CD4-positive, alpha-beta T cell (primary cell): ENCODE measurements at regions not wholly inside any gene's neighbourhood (a gene's known extent, or its start where the extent isn't known, plus 50 kb on each side); places are given as distances from the start of the nearest gene placed in this dataset.

Source experiments
- ATAC-seq: fragments of 200-7000 bp; cut with Tn5 transposase; one replicate; pipeline ENCODE4 v1.10.0; 2022; ENCODE audit warnings: mild to moderate bottlenecking; ENCODE audit not compliant: poor library complexity
- CTCF ChIA-PET: fragments of 350-600 bp; sonication (Branson Sonifier 250); formaldehyde crosslinking; loops from one replicate; lab custom pipeline; 2021; ENCODE audit warnings: antibody characterized with exemption, inconsistent platforms; lab: Charles Lee
- POLR2A ChIA-PET: fragments of 350-600 bp; sonication (Branson Sonifier 250); formaldehyde crosslinking; loops from one replicate; lab custom pipeline; 2021; ENCODE audit warnings: antibody characterized with exemption, inconsistent platforms; lab: Charles Lee
- DNase-seq, 14 experiments: peaks; one replicate each; pipeline ENCODE4 v3.0.0-alpha.2; 2013 to 2020; ENCODE audit warnings: mixed read lengths in 2 of 14
- H3K27ac ChIP-seq, 2 donors: one replicate each; pipeline versions ENCODE4 v1.5.1 to v1.7.0; 2013; ENCODE audit warnings: low read length in 2 of 2, low read depth in 1 of 2, mild to moderate bottlenecking in 1 of 2
- H3K27me3 ChIP-seq, 2 experiments: 1 replicate in 1 of 2; 2 replicates in 1 of 2; pipeline versions ENCODE4 v1.6.1 to v1.7.0; 2013; ENCODE audit warnings: low read length in 2 of 2, control low read depth in 1 of 2, mild to moderate bottlenecking in 1 of 2, moderate library complexity in 1 of 2; ENCODE audit not compliant: insufficient read depth in 2 of 2, control insufficient read depth in 1 of 2
- H3K36me3 ChIP-seq: one replicate; pipeline ENCODE4 v1.6.1; 2013; ENCODE audit warnings: low read length, control low read depth; ENCODE audit not compliant: insufficient read depth
- H3K4me1 ChIP-seq: one replicate; pipeline ENCODE4 v1.6.1; 2013; ENCODE audit warnings: low read length, control low read depth; ENCODE audit not compliant: insufficient read depth
- H3K4me3 ChIP-seq: one replicate; pipeline ENCODE4 v1.5.1; 2013; ENCODE audit warnings: mild to moderate bottlenecking, low read length, moderate library complexity
- H3K9me3 ChIP-seq, 2 experiments: 1 replicate in 1 of 2; 2 replicates in 1 of 2; pipeline versions ENCODE4 v1.6.1 to v1.7.0; 2013; ENCODE audit warnings: low read length in 2 of 2, mild to moderate bottlenecking in 2 of 2, control low read depth in 1 of 2, moderate library complexity in 1 of 2; ENCODE audit not compliant: control insufficient read depth in 1 of 2, insufficient read depth in 1 of 2
- H3K27ac Mint-ChIP-seq: one replicate; pipeline ENCODE4 v1.8.0; 2020; ENCODE audit warnings: mixed read lengths
- H3K27me3 Mint-ChIP-seq: one replicate; pipeline ENCODE4 v1.8.0; 2021; ENCODE audit warnings: mixed read lengths
- H3K36me3 Mint-ChIP-seq: one replicate; pipeline ENCODE4 v1.8.0; 2021; ENCODE audit warnings: low read depth, mixed read lengths
- H3K4me1 Mint-ChIP-seq: one replicate; pipeline ENCODE4 v1.8.0; 2021; ENCODE audit warnings: low read depth, mixed read lengths
- H3K4me3 Mint-ChIP-seq: one replicate; pipeline ENCODE4 v1.8.0; 2020; ENCODE audit warnings: mild to moderate bottlenecking, mixed read lengths
- H3K9me3 Mint-ChIP-seq: one replicate; pipeline ENCODE4 v1.8.0; 2020; ENCODE audit warnings: mixed read lengths
- intact Hi-C, 2 experiments: fragments of 100-400 bp; cut with DNase I in 1 of 2; cut with micrococcal nuclease in 1 of 2; formaldehyde crosslinking; loops; one replicate each; pipeline versions ENCODE4 v1.15.1 to v1.9.0; 2023 to 2025; cut with DNase I, micrococcal nuclease
- TF ChIP-seq, protein P1 (sequence below): fragments of 200-600 bp; IDR thresholded peaks from one replicate; pipeline ENCODE4 v1.8.0; 2022; ENCODE audit warnings: antibody characterized with exemption, mild to moderate bottlenecking

DNA sequence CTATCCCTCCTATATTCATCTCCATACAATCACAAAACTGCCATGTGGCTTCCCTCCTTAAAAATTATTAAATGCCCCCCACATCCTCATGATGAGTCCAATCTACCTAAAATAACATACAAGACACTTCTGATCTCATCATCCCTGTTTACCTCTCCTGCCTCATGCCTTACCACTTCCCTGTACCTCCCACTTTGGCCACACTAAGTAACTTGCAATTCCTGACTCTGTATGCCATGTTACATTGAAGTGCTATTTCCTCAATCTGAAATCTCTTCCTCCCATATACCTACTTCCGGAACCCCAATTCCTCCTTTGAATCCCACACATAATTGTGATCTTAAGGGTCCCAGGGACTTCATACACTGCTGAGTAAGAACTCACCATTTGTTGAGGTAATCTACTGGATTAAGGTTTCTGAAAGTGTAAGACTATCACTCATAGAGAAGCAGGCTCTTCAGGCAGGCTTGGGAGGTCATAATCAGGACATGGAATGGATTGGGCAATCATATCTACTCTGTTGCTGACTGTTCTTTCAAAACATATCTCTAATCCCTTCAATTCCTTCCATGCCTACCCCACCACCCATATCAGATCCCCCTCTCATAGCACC is 117.6 kb upstream of the PLEKHG7 start:
- no peaks in the 10 kb centered on the region for H3K9me3 Mint-ChIP-seq
- POLR2A ChIA-PET = no interaction called here
- Histone ChIP-seq H3K27me3 (no peaks in the 10 kb centered on the region), H3K4me3 (no peak overlapping the region), H3K27ac (no peak overlapping the region), H3K9me3 (peaks cover 0 to 3% of the 10 kb centered on the region in 2 experiments), H3K36me3 (no peaks in the 10 kb centered on the region), H3K4me1 (no peaks in the 10 kb centered on the region)
- peaks cover 6% of the 10 kb centered on the region for H3K4me1 Mint-ChIP-seq
- DNase-seq (no peak), ATAC-seq (no peak)
- intact Hi-C loops = no loop called here
- H3K27me3 Mint-ChIP-seq = no peaks in the 10 kb centered on the region
- H3K27ac Mint-ChIP-seq = no peak overlapping the region
- no peaks in the 10 kb centered on the region for H3K36me3 Mint-ChIP-seq
- CTCF ChIA-PET = no interaction called here
- TF ChIP-seq, protein P1, sequence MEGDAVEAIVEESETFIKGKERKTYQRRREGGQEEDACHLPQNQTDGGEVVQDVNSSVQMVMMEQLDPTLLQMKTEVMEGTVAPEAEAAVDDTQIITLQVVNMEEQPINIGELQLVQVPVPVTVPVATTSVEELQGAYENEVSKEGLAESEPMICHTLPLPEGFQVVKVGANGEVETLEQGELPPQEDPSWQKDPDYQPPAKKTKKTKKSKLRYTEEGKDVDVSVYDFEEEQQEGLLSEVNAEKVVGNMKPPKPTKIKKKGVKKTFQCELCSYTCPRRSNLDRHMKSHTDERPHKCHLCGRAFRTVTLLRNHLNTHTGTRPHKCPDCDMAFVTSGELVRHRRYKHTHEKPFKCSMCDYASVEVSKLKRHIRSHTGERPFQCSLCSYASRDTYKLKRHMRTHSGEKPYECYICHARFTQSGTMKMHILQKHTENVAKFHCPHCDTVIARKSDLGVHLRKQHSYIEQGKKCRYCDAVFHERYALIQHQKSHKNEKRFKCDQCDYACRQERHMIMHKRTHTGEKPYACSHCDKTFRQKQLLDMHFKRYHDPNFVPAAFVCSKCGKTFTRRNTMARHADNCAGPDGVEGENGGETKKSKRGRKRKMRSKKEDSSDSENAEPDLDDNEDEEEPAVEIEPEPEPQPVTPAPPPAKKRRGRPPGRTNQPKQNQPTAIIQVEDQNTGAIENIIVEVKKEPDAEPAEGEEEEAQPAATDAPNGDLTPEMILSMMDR = no peak
- H3K4me3 Mint-ChIP-seq = no peak overlapping the region

DNA sequence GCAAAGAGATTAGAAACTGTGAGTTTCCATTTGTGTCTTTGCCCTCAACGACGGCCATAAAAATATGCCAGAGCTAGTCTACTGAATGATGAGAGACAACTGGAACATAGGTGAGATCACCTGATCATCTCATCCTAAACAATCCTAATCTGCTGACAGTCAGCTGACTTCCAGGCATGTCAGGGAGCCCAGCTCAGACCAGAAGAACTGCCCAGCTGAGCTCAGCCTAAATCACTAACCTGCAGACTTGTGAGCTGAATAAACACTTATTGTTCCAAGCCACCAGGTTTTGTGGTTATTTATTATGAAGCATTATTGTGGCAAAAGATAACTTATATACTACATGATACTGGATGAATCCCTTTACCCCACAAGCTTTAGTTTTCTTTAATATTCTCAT is 118.9 kb upstream of the PLEKHG7 start:
- Mint-ChIP-seq H3K27me3 (no peaks in the 10 kb centered on the region), H3K36me3 (no peaks in the 10 kb centered on the region), H3K9me3 (no peaks in the 10 kb centered on the region), H3K27ac (no peak overlapping the region), H3K4me3 (no peak overlapping the region), H3K4me1 (no peaks in the 10 kb centered on the region)
- no peaks in the 10 kb centered on the region for H3K4me1 ChIP-seq
- H3K27ac ChIP-seq = no peak overlapping the region
- CTCF ChIA-PET = interaction anchor here (1.1 kb wide), 1 partner anchor 10 kb away, joined by 3 read pairs; no protein-coding TSS in a partner anchor
- POLR2A ChIA-PET = no interaction called here
- intact Hi-C loops = no loop called here
- no peak for ATAC-seq
- no peak overlapping the region for H3K4me3 ChIP-seq
- H3K9me3 ChIP-seq = peaks cover 0 to 3% of the 10 kb centered on the region in 2 experiments
- H3K27me3 ChIP-seq = no peaks in the 10 kb centered on the region
- no peaks in the 10 kb centered on the region for H3K36me3 ChIP-seq
- no peak for DNase-seq
- TF ChIP-seq, protein P1 = no peak

DNA sequence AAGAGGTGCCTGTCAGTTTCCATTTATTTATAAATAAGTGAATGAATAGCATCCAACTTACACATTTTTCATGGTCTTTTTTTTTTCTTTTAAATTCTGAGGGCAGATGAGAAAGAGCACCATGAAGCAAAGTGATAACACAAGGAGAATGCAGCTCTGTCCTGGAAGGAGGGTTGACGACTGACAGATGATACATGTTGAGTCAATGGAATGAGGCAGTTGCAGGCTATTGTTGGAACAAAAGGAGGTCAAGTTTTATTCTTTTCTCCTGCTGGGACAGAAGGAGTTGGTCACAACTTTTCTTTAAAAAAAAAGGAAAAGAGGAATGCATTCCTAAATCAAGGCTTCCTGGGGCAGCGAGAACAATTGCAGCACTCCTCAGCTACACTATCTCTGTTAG is 119.9 kb upstream of the PLEKHG7 start:
- no peaks in the 10 kb centered on the region for H3K36me3 ChIP-seq
- no peak overlapping the region for H3K4me3 Mint-ChIP-seq
- H3K27me3 ChIP-seq = no peaks in the 10 kb centered on the region
- H3K4me1 Mint-ChIP-seq = no peaks in the 10 kb centered on the region
- no peak for DNase-seq
- TF ChIP-seq, protein P1 = no peak
- intact Hi-C loops = no loop called here
- H3K4me3 ChIP-seq = no peak overlapping the region
- peaks cover 0 to 3% of the 10 kb centered on the region in 2 experiments for H3K9me3 ChIP-seq
- H3K9me3 Mint-ChIP-seq = no peaks in the 10 kb centered on the region
- no peak overlapping the region for H3K27ac ChIP-seq
- H3K4me1 ChIP-seq = no peaks in the 10 kb centered on the region
- CTCF ChIA-PET = interaction anchor here (1.1 to 1.3 kb wide), 2 partner anchors 9 to 13 kb away, joined by 3 to 4 read pairs; no protein-coding TSS in a partner anchor
- H3K36me3 Mint-ChIP-seq = no peaks in the 10 kb centered on the region
- H3K27ac Mint-ChIP-seq = no peak overlapping the region
- ATAC-seq = no peak
- no peaks in the 10 kb centered on the region for H3K27me3 Mint-ChIP-seq
- POLR2A ChIA-PET = no interaction called here
